ENCODE measurements at regions not wholly inside any gene's neighbourhood (a gene's known extent, or its start where the extent isn't known, plus 50 kb on each side); places are given as distances from the start of the nearest gene placed in this dataset.

DNA sequence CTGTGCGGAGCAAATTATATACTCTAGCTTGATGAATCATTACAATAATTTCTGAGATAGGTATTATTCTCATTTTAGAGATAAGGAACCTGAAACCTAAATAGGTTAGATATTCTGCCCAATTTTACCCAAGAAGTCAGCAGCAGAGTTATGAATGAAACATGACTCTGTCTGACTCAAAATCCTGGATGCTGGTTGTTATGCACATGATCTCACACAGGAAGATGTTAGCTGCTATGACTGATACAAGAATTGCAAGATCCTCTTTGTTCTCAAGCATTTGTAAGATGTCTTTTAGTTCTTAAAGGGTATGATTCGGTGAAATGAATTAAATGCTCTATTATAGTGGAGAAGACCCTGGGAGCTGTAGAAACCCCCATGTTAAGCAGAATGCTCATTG, 447.8 kb downstream of the KIF2B start:
- H3K9me2 ChIP-seq (replicated peaks; ENCODE audit: low read depth, low read length), result no peaks in the 10 kb centered on the region
- H4K20me1 ChIP-seq (ENCODE audit: insufficient read depth, low read length, poor library complexity, severe bottlenecking), result no peaks in the 10 kb centered on the region
- no peaks in the 10 kb centered on the region for H3K27me3 ChIP-seq (ENCODE audit: insufficient read depth, low read length, poor library complexity, severe bottlenecking)

DNA sequence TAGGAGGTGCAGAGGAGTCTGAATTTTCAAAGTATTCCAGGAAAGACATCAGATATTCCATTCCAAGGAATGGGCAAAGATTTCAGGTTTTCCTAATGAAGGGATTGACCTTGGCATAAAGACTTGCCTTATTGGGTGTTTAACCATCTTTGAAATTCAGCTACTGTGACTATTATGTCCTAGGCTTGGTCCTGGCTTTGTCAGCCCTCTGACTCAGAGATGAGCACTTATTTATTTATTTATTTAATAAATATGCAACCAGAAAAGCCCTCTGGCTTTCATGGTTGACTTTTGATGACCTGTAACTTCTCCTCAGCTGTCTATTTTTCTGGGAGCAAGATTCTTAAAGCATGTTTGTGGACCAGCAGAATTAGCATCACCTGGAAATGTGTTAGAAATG, 455.1 kb downstream of the KIF2B start:
- no peaks in the 10 kb centered on the region for H3K79me2 ChIP-seq (ENCODE audit: insufficient read depth, low read length)
- no peaks in the 10 kb centered on the region for H4K20me1 ChIP-seq (ENCODE audit: insufficient read depth, low read length, poor library complexity, severe bottlenecking)
- no peak overlapping the region for H3K4me2 ChIP-seq (ENCODE audit: low read depth, low read length, poor library complexity, severe bottlenecking)
- no peak overlapping the region for H3K4me3 ChIP-seq (ENCODE audit: low read length, poor library complexity, severe bottlenecking)
- H3K9me3 ChIP-seq (ENCODE audit: insufficient read depth, low read depth, low read length), result no peaks in the 10 kb centered on the region
- H3K4me1 ChIP-seq (ENCODE audit: insufficient read depth, low read length, poor library complexity, severe bottlenecking), result no peaks in the 10 kb centered on the region
- no peaks in the 10 kb centered on the region for H3K36me3 ChIP-seq (ENCODE audit: insufficient read depth, low read length)
- no peaks in the 10 kb centered on the region for H3K9me2 ChIP-seq (replicated peaks; ENCODE audit: low read depth, low read length)
- no peaks in the 10 kb centered on the region for H3K27me3 ChIP-seq (ENCODE audit: insufficient read depth, low read length, poor library complexity, severe bottlenecking)
- no peak overlapping the region for H3K9ac ChIP-seq (ENCODE audit: low read depth, low read length, poor library complexity, severe bottlenecking)
- no peaks in the 10 kb centered on the region for H3F3A ChIP-seq (ENCODE audit: low read depth)
- no peak overlapping the region for H2AFZ ChIP-seq (ENCODE audit: low read length)
- TF ChIP-seq, protein P1, sequence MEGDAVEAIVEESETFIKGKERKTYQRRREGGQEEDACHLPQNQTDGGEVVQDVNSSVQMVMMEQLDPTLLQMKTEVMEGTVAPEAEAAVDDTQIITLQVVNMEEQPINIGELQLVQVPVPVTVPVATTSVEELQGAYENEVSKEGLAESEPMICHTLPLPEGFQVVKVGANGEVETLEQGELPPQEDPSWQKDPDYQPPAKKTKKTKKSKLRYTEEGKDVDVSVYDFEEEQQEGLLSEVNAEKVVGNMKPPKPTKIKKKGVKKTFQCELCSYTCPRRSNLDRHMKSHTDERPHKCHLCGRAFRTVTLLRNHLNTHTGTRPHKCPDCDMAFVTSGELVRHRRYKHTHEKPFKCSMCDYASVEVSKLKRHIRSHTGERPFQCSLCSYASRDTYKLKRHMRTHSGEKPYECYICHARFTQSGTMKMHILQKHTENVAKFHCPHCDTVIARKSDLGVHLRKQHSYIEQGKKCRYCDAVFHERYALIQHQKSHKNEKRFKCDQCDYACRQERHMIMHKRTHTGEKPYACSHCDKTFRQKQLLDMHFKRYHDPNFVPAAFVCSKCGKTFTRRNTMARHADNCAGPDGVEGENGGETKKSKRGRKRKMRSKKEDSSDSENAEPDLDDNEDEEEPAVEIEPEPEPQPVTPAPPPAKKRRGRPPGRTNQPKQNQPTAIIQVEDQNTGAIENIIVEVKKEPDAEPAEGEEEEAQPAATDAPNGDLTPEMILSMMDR (conservative IDR thresholded peaks at IDR 0.05; ENCODE audit: low read length), result no peak
- no peak for TF ChIP-seq EZH2phosphoT487 (IDR thresholded peaks at IDR 0.05; ENCODE audit: borderline replicate concordance)

More for the DNA sequence above, 447.8 kb downstream of the KIF2B start:
- H3K9me3 ChIP-seq (ENCODE audit: insufficient read depth, low read depth, low read length), result no peaks in the 10 kb centered on the region
- no peaks in the 10 kb centered on the region for H3K36me3 ChIP-seq (ENCODE audit: insufficient read depth, low read length)
- H3F3A ChIP-seq (ENCODE audit: low read depth), result no peaks in the 10 kb centered on the region
- H3K9ac ChIP-seq (ENCODE audit: low read depth, low read length, poor library complexity, severe bottlenecking), result no peak overlapping the region
- H2AFZ ChIP-seq (ENCODE audit: low read length), result no peak overlapping the region
- no peak overlapping the region for H3K4me2 ChIP-seq (ENCODE audit: low read depth, low read length, poor library complexity, severe bottlenecking)
- no peaks in the 10 kb centered on the region for H3K4me1 ChIP-seq (ENCODE audit: insufficient read depth, low read length, poor library complexity, severe bottlenecking)
- TF ChIP-seq EZH2phosphoT487 (IDR thresholded peaks at IDR 0.05; ENCODE audit: borderline replicate concordance), result no peak
- TF ChIP-seq, protein P1 (conservative IDR thresholded peaks at IDR 0.05; ENCODE audit: low read length), result no peak
- no peak overlapping the region for H3K4me3 ChIP-seq (ENCODE audit: low read length, poor library complexity, severe bottlenecking)
- no peaks in the 10 kb centered on the region for H3K79me2 ChIP-seq (ENCODE audit: insufficient read depth, low read length)

DNA sequence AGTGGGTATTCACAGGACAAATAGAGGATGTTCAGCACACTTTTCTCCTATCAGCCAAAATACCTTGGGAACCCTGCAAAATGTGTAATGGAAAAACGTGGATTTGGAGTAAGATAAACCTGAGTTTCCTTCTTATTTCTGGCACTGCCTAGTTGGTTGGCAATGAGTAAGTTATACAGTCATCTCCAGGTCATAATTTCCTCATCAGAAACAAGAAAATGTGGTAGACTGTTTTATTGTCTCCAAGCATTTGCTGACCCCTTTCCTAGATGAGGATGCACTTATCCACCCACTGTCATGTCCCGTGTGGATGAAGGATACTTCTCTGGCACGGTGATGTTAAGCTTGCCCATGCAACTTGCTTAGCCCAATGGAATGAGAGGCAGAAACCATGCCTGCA, 458.0 kb downstream of the KIF2B start:
- no peak overlapping the region for H2AFZ ChIP-seq (ENCODE audit: low read length)
- H3K4me1 ChIP-seq (ENCODE audit: insufficient read depth, low read length, poor library complexity, severe bottlenecking), result no peaks in the 10 kb centered on the region
- H3K4me3 ChIP-seq (ENCODE audit: low read length, poor library complexity, severe bottlenecking), result no peak overlapping the region
- TF ChIP-seq, protein P1 (conservative IDR thresholded peaks at IDR 0.05; ENCODE audit: low read length), result no peak
- no peak for TF ChIP-seq EZH2phosphoT487 (IDR thresholded peaks at IDR 0.05; ENCODE audit: borderline replicate concordance)
- no peaks in the 10 kb centered on the region for H4K20me1 ChIP-seq (ENCODE audit: insufficient read depth, low read length, poor library complexity, severe bottlenecking)
- no peaks in the 10 kb centered on the region for H3K36me3 ChIP-seq (ENCODE audit: insufficient read depth, low read length)
- H3F3A ChIP-seq (ENCODE audit: low read depth), result no peaks in the 10 kb centered on the region
- no peak overlapping the region for H3K4me2 ChIP-seq (ENCODE audit: low read depth, low read length, poor library complexity, severe bottlenecking)
- H3K9me3 ChIP-seq (ENCODE audit: insufficient read depth, low read depth, low read length), result no peaks in the 10 kb centered on the region
- H3K9ac ChIP-seq (ENCODE audit: low read depth, low read length, poor library complexity, severe bottlenecking), result no peak overlapping the region
- no peaks in the 10 kb centered on the region for H3K79me2 ChIP-seq (ENCODE audit: insufficient read depth, low read length)
- H3K9me2 ChIP-seq (replicated peaks; ENCODE audit: low read depth, low read length), result no peaks in the 10 kb centered on the region
- H3K27me3 ChIP-seq (ENCODE audit: insufficient read depth, low read length, poor library complexity, severe bottlenecking), result no peaks in the 10 kb centered on the region

Data from Loucy (cell line).